HEK293T (cell line): ENCODE measurements at regions not wholly inside any gene's neighbourhood (a gene's known extent, or its start where the extent isn't known, plus 50 kb on each side); places are given as distances from the start of the nearest gene placed in this dataset.

Experiments used
- BHLHE40 ChIP-seq: fragments of 450-650 bp; IDR thresholded peaks from 2 replicates; pipeline ENCODE4 v1.6.1; 2016; ENCODE audit warnings: mild to moderate bottlenecking, moderate library complexity, borderline replicate concordance
- FOXA1 ChIP-seq: fragments of 450-650 bp; IDR thresholded peaks from 2 replicates; pipeline ENCODE4 v1.6.1; 2016; ENCODE audit warnings: mild to moderate bottlenecking
- NFRKB ChIP-seq: fragments of 450-650 bp; IDR thresholded peaks from 2 replicates; pipeline ENCODE4 v1.6.1; 2016; ENCODE audit warnings: mild to moderate bottlenecking, moderate library complexity
- SP1 ChIP-seq: fragments of 450-650 bp; IDR thresholded peaks from 2 replicates; pipeline ENCODE4 v1.6.1; 2017
- TF ChIP-seq, protein P1 (sequence below): fragments of 450-650 bp; IDR thresholded peaks from 2 replicates; pipeline ENCODE4 v1.6.1; 2016

DNA sequence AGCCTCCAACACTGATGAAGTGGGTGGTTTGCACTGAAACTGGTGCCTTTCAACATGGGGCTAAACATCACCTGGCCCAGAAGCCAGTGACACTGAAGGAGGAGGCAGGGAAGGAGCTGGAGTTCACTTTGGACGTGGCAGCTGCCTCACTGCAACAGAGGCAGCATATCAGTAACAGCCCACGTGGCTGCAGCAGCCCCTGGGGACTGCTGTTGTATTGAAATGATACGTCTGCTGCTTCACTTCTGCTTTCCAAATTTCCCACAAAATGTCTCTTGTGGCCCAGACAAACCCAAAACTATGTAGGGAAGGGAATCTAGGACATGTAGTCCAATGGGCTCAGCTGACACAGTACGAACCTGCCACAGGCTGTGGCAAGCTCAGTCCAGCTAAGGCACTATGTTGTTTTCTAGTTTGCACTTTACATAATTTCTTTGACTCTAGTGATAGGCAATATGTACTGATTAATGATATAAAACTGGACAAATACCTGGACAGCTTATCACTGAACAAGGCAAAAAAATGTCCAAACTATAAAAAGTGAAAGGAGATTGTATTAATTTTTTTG is 84.7 kb upstream of the RAPGEF2 start:
- TF ChIP-seq BHLHE40 (no peak), NFRKB (no peak), SP1 (no peak), FOXA1 (no peak)
- TF ChIP-seq, protein P1, sequence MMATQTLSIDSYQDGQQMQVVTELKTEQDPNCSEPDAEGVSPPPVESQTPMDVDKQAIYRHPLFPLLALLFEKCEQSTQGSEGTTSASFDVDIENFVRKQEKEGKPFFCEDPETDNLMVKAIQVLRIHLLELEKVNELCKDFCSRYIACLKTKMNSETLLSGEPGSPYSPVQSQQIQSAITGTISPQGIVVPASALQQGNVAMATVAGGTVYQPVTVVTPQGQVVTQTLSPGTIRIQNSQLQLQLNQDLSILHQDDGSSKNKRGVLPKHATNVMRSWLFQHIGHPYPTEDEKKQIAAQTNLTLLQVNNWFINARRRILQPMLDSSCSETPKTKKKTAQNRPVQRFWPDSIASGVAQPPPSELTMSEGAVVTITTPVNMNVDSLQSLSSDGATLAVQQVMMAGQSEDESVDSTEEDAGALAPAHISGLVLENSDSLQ: no peak
